Glomerular visceral epithelial cell (primary cell): ENCODE measurements at regions not wholly inside any gene's neighbourhood (a gene's known extent, or its start where the extent isn't known, plus 50 kb on each side); places are given as distances from the start of the nearest gene placed in this dataset.

ENCODE experiments used
- DNase-seq: peaks from one replicate; pipeline ENCODE4 v3.0.0-alpha.2; 2016; ENCODE audit errors: extremely low spot score

- DNase-seq = no peak
Measured at GRCh38 chr5:148708854-148709253, 54.5 kb upstream of the HTR4 start.

DNA sequence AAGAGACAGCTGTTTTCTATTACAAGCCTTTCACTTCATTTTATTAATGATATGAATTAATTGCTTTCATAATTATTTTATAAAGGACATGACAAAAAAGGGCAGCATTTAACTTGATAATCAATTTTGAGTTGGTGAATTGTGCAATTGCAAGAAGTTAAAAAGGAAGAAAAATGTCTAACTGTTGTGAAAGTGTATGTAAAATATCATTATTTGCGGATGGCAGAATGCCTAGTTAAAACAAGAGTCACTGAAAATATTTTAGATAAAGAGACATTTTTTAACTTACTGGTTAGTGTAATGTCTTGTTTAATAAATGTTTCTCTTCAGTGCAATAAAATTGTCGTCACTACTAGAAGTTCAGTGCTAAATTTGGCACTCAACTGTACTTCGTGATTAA, 57.6 kb upstream of the HTR4 start:
- no peak for DNase-seq

DNA sequence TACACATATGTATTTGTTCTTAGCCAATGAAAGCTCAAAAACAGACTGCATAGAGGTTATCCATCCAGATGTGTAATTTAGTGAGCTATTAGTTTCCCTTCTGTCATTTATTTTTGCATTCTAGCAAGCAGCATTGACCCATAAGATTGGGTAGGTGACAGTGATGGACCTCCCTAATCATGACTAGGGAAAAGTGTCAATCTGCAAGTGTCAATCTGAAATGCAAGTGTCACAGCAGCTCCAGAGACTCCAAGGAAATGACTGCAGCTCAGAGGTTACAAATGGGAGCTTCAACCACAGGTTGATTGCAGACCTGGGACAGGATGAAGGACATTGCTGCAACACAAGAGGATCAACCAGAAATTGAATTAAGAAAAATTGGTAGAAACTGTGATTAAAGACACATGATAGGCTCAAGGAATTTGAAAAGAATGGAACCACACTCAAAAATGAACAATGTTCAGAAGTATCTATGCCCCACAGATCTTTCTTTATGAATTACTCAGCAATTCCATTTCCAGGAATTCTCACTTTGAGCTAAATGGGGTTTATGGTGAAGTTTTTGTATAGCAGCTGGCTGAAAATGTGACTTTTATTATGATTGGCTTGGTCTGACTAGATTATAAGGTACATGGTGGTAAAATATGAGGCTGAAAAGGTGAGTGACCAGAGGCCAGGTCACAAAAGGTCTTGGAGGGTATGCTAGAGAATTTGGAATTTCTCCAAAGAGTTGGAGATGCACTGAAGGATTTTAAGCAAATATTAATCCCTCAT, 59.6 kb upstream of the HTR4 start:
- DNase-seq = no peak

DNA sequence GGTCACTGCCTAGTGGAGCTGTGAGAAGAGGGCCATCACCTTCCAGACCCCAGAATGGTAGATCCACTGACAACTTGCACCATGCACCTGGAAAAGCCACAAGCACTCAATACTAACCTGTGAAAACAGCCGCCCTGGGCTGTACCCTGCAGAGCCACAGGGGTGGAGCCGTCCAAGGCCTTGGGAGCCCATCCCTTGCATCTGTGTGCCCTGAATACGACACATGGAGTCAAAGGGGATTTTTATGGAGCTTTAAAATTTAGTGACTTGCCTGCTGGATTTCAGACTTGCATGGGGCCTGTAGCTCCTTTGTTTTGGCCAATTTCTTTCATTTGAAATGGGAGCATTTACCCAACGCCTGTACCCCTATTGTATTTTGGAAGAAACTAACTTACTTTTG, 62.4 kb upstream of the HTR4 start:
- no peak for DNase-seq

- DNase-seq = no peak
Measured at GRCh38 chr5:148717668-148718067, 63.3 kb upstream of the HTR4 start.

DNA sequence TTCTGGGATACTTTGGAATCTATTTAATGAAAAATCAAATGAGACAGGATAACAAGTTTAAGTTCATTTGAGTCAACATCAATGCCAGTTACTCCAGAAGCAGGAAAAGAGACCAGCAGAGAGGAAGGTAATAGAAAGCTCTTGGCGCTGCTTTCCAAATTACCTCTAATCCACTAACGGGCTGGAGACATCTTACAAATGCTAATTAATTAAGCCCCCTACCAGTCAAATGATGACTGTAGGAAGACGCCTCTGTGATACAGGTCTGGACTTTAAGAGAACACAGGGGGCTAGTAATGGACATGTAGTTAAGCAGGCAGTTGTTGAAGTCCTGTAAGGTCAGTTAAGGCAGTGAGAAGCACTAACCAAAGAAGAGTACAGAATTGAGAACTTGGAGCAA, 65.3 kb upstream of the HTR4 start:
- DNase-seq = no peak

- no peak for DNase-seq
Measured at GRCh38 chr5:148720257-148720656, 65.9 kb upstream of the HTR4 start.

DNA sequence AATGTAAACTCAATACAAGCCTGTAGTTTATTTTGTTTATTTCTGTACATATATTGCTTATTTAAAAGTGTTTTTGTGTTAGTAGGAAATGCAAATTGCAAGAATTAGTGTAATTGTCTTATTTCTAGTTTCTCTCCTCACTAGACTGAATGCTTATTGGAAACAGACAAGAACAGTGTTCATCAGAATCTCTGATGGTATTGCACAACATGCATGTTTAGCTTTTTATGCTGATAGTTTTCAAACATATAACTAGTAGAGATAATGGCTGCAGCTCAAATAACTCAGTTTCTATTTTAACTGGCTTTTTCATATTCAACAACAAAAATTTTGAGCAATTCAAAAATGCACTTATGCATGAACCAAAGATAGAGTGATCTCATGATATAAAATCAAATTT, 68.8 kb upstream of the HTR4 start:
- DNase-seq = no peak

DNA sequence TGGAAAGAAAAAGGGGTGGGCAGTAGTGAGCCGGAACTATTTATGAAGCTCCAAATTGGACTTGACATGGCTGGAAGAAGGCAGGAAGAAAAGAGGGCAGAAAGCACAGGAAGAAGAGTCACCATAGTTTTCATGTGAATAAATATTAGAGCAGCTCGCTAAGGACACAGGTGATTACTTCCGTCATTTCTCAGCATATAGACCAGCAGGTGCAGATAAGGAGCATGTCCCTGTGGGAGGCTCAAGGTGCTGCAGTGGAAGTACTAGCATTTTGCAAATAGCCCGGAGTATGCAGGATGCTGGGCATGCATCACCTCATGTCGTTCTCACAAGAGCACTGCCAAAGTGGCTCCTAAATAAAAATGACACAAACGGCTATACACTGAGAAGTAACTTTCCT, 71.3 kb upstream of the HTR4 start:
- DNase-seq = no peak

DNA sequence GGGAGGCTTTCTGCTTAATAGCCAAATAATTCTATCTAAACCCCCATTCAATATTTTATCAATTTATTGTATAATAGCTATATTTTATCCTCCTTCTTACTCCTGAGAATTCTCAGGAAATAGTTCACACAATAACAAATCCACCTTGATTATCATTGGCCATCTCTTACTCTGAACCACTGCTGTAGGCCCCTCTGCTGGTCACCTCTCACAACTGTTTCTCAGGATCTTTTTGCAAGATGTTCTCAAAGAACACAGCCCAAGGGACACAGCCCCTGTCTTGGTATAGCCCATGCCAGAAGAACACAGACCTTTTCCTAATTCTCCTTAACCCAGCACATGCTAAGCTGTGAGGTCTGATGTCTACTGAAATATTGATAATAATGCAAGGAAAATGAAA, 74.9 kb upstream of the HTR4 start:
- no peak for DNase-seq

- peak; percentile 43 for DNase-seq
Measured at GRCh38 chr5:148730270-148730669, 75.9 kb upstream of the HTR4 start.

DNA sequence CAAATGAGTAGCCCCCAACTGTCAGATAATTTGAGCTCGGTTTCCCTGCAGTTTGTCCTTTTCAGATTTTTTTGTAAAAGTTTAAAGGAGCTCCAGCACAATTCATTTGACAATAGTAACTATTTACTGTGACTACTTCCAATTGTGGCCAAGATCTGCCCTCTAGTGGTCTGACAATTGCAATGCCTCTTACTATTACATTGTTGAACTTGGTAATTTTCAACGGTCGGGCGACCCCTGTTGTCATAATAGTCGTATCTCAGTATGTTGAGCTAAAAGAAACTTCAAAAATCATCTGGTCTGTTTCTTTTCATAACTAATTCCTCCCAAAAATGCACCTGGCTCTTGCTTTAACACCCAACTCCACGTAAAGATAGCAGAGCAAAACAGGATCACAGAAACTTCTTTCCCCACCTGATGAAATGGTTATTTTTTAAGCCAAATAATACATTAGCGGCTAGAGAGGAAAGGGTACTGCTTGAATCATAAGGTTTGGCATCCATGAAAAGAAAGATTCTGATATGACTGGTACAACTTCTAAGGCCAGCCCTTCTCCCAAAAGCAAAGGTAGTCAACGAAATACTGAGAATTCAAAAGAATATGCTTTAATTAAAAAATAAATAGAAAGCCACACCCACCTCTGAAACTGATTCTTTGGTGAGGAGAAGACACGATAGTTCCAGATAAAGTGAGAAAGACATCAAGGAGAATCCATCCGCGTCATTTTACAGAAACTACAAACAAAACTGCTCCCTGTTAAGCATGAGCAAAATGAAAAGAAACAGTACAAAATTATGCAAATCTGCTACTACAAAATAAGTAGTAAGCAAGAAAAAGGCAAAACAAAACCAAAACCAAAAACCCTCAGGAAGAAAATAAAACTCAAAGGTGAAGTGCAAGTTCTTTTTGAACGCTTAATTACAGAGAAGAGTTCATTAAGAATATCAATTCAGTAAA, 76.9 kb upstream of the HTR4 start:
- peak; percentile 84 for DNase-seq

- DNase-seq = no peak
Measured at GRCh38 chr5:148732692-148733091, 78.4 kb upstream of the HTR4 start.

DNA sequence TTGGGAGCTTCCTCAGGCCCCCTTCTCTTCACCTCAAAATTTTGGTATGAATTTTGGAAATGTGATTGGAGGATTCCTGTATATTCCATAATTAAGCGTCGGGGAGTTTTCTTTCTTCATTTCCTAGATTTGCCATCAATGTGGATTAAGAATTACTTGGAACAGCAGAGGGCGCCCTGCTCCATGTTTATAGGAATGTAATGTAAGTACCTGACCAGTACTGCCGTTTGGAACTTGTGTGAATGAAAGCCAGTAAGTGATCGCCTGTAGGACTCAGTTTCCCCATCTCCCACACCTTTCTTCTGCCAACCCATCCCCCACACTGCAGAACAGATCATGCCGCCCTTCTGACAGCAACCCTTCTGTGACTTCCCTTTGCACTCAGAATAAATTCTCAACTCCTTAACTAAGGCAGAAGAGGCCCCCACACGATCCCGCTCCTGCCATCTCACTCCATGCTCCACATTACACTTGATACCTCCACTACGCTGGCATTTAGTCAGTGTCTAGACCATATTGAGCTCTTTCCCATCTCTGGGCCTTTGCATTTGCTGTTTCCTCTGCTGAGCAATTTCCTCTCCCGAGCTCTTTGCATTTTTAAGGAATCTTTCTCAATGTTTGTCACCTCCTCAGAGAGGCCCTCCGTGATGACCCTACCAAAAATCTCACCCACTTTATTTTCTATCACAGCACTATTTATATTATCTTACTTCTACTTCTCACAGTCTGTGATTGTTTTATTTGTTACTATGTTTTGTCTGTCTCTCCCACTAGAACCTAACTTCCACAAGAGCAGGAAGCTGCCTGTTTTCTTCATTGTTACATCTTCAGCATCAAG, 79.5 kb upstream of the HTR4 start:
- peak; percentile 83 for DNase-seq

DNA sequence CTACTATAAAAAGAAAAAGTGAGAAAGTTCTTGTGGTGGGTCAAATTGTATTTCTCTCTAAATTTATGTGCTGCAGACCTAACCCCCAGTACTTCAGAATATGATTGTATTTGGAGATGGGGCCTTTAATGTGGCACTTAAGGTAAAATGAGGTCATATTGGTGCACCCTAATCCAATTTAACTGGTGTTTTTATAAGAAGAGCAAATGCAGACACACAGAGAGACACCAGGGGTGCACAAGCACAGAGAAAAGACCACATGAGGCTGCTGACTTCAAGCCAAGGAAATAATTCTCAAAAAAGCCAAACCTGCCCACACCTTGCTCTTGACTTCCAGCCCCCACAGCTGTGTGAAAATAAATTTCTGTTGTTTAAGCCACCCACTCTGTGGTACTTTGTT, 80.2 kb upstream of the HTR4 start:
- DNase-seq = no peak

GRCh38 chr5:148735301-148735835, 81.0 kb upstream of the HTR4 start:
- DNase-seq = no peak

DNA sequence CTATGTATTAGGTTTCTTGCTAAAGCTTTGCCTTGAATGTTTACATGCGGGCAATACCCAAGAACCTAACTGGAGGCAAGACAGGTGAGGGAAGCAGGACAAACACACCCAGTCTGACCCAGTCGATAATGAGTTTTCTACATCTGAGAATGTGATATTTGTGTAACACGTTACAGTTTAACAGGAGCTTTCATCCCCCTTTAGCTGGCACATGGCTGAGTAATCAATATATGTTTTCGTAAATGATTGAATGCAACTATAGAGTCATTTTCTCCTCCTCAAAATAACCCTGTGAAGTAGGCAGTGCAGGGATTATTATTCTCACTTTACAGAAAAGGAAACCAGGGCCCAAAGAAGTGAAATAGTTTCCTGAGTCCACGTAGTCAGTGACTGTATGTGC, 84.7 kb upstream of the HTR4 start:
- DNase-seq = no peak

DNA sequence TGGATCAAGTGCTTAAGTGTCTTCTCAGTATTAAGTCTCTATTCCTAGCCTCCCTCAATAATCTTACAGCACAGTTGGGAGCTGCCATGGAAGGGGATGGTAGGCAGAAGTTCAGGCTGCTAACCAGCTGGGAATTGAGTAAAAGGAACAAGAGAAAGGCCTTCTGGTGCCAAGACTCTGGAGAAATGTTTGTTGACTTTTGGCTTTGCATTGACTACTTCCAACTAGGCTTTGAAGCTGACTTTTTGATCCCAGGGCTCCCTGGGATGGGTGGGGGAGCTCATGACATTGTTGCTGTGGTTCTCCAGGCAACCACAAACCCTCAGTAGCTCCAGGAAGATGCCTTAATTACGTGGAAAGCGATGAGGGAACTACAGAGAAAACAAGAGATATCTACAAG, 85.2 kb upstream of the HTR4 start:
- no peak for DNase-seq

- no peak for DNase-seq
Measured at GRCh38 chr5:148740079-148740858, 85.9 kb upstream of the HTR4 start.

DNA sequence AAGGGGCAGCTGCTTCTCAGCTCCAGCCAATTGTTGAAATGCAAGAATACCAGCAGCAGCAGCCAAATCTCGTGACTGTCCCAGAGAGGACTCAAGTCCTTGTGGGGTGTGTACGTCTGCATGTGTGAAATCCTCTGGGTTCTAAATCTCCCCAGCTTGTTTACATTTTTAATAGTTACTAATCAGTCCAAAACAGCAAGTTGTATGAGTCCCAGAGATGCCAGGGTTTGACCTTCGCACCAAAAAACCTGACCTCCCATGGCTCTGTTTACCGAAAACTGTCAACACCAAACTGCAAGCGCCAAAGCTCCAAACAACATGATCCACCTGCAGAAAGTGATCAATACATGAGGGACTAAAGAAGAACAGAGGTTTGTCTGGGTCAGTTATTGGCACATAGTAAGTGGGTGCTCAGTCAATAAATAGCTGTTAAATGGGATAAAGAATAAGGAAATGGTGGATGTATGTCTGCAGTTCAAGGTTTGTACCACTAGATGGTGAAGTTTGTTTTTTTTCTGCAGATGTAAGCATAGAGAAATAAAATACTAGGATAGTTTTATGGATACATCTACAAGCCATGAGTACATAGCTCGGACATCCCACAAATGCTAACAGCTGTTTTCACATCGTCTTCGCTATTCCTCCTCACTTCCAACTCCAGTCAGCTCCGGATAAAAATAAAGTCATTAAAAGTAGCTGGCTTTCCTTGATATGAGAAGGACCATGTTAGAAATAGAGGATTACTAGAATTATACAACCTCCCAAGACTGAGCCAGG, 85.3 kb upstream of the ADRB2 start:
- DNase-seq = peak; percentile 74
